RWPE2 (cell line): ENCODE measurements at regions not wholly inside any gene's neighbourhood (a gene's known extent, or its start where the extent isn't known, plus 50 kb on each side); places are given as distances from the start of the nearest gene placed in this dataset.

Source experiments
- ATAC-seq: fragments of 200-7000 bp; cut with Tn5 transposase; 3 replicates; pipeline ENCODE4 v1.9.1; 2021; ENCODE audit warnings: low read depth
- DNase-seq: peaks from one replicate; pipeline ENCODE4 v3.0.0-alpha.2; 2020; ENCODE audit warnings: low spot score
- H3K27ac ChIP-seq: fragments of 450-650 bp; 2 replicates; pipeline ENCODE4 v1.5.1; 2017; ENCODE audit warnings: mild to moderate bottlenecking; ENCODE audit not compliant: poor library complexity, severe bottlenecking
- H3K27me3 ChIP-seq: fragments of 250-450 bp; sonication (Bioruptor Pico); 2 replicates; pipeline ENCODE4 v1.5.1; 2021; ENCODE audit warnings: mild to moderate bottlenecking, moderate library complexity; ENCODE audit not compliant: insufficient read depth, poor library complexity, severe bottlenecking
- H3K36me3 ChIP-seq: fragments of 250-450 bp; sonication (Bioruptor Pico); 2 replicates; pipeline ENCODE4 v1.5.1; 2020; ENCODE audit warnings: low read depth, mild to moderate bottlenecking, moderate library complexity
- H3K4me1 ChIP-seq: fragments of 250-450 bp; sonication (Bioruptor Pico); 2 replicates; pipeline ENCODE4 v1.5.1; 2021; ENCODE audit warnings: mild to moderate bottlenecking, moderate library complexity; ENCODE audit not compliant: insufficient read depth, poor library complexity, severe bottlenecking
- H3K4me3 ChIP-seq: fragments of 250-450 bp; sonication (Bioruptor Pico); 2 replicates; pipeline ENCODE4 v1.5.1; 2021; ENCODE audit warnings: mild to moderate bottlenecking, moderate library complexity; ENCODE audit not compliant: severe bottlenecking
- H3K9me3 ChIP-seq: fragments of 250-450 bp; sonication (Bioruptor Pico); 2 replicates; pipeline ENCODE4 v1.5.1; 2021; ENCODE audit warnings: mild to moderate bottlenecking, moderate library complexity; ENCODE audit not compliant: severe bottlenecking
- TF ChIP-seq, protein P1 (sequence below): fragments of 450-650 bp; IDR thresholded peaks from one replicate; pipeline ENCODE4 v1.5.1; 2017; ENCODE audit warnings: mild to moderate bottlenecking, moderate library complexity; ENCODE audit not compliant: poor library complexity, severe bottlenecking

DNA sequence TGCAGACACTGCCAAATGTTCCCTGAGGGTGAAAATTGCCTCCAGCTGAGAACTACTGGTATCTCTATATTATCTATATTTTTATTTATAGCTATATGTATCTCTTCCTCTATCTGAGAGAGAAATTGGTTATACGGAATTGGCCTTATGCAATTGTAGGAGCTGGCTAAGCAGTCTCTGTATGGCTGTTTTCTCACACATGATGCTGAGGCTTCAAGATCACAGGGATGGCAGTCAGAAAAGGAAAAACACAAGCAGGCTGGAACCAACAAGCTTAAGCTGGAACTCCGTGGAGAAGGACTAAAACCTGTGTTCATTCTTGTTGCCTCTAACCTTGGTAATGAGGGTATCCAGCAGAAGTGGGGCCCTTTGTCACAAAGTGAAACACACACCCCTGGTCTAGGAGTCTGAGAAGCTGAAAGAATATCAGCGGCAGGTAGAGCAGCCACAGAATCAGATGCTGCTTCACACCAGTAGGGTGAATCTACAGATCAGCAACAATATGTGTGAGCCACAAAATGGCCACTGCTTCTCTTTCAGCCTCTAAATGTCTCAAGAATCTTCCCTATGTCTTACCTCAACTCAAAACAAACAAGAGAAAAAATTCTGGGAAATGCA is 166.5 kb upstream of the PPP1R2C start:
- Histone ChIP-seq H3K27me3 (no peaks in the 10 kb centered on the region), H3K27ac (no peak overlapping the region), H3K9me3 (no peaks in the 10 kb centered on the region), H3K36me3 (no peaks in the 10 kb centered on the region), H3K4me1 (peaks cover 11% of the 10 kb centered on the region), H3K4me3 (no peak overlapping the region)
- no peak for ATAC-seq
- TF ChIP-seq, protein P1, sequence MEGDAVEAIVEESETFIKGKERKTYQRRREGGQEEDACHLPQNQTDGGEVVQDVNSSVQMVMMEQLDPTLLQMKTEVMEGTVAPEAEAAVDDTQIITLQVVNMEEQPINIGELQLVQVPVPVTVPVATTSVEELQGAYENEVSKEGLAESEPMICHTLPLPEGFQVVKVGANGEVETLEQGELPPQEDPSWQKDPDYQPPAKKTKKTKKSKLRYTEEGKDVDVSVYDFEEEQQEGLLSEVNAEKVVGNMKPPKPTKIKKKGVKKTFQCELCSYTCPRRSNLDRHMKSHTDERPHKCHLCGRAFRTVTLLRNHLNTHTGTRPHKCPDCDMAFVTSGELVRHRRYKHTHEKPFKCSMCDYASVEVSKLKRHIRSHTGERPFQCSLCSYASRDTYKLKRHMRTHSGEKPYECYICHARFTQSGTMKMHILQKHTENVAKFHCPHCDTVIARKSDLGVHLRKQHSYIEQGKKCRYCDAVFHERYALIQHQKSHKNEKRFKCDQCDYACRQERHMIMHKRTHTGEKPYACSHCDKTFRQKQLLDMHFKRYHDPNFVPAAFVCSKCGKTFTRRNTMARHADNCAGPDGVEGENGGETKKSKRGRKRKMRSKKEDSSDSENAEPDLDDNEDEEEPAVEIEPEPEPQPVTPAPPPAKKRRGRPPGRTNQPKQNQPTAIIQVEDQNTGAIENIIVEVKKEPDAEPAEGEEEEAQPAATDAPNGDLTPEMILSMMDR = no peak
- DNase-seq = no peak

DNA sequence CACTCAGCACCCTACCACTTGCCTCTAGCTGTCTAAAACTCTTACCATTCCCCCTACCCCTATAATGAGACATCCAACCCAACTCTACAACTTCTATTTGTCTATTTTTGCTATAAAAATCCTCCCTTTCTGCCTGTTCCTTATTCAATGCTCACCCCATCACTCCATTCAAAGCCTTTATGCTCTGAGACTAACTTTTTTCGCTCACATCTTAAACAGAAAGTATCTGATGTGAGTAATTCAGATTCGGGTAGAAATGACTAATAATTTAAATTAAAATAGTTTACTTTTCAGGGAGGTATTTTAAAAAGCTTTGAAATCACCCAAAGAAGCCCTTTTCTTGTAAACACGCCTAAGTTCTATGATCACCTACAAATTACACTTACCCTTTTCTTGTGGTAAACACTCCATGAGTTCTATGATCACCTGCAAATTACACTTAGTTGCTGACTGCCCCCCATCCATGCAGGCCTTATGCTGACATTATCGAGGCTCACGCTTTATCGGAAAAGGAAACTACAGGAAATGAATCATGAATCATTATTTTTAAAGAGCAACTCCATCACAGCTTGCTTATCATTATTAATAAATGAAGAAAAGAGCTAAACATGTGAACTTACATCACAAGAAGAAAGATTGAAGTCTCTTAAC is 168.7 kb upstream of the PPP1R2C start:
- no peak for ATAC-seq
- Histone ChIP-seq H3K27ac (no peak overlapping the region), H3K9me3 (no peaks in the 10 kb centered on the region), H3K4me3 (no peak overlapping the region), H3K4me1 (peaks cover 11% of the 10 kb centered on the region), H3K27me3 (no peaks in the 10 kb centered on the region), H3K36me3 (no peaks in the 10 kb centered on the region)
- DNase-seq = no peak
- TF ChIP-seq, protein P1 = no peak

DNA sequence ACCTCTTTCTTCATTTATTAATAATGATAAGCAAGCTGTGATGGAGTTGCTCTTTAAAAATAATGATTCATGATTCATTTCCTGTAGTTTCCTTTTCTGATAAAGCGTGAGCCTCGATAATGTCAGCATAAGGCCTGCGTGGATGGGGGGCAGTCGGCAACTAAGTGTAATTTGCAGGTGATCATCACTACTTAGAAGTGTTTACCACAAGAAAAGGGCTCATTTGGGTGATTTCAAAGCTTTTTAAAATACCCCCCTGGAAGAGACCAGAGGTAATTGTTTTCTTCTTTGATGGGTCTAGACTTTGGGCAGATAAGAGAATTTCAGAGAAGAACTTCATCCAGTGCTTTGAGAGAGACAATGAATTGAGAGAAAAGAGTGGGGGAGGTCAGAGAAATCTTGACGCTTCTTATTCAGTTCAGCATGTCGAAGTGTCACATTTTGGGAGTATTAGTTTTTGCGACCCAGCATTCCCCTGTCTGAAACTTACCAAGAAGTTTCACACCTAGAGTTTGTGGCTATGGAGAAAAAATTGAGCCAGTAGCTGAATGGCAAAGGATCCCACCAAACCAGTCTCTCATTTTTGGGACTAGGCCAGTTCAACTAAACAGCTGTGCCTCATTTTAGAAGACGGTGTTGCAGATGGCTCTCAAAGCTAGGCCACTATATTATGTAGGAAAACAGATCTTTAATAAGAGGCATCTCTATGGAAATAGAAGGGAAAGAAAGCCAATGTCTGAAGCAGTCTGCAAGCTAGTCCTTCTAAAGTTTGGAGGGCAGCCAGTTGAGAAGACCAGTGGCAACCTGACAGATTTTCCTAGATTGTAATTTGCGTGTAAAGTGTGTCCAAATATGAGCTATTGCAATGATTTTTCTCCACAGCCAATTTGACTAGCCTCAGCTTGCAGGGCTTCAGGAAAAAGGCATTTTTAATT is 171.0 kb upstream of the PPP1R2C start:
- Histone ChIP-seq H3K27ac (no peak overlapping the region), H3K36me3 (no peaks in the 10 kb centered on the region), H3K27me3 (no peaks in the 10 kb centered on the region), H3K9me3 (no peaks in the 10 kb centered on the region), H3K4me3 (no peak overlapping the region), H3K4me1 (peaks cover under 1% of the 10 kb centered on the region)
- TF ChIP-seq, protein P1 = no peak
- DNase-seq (no peak), ATAC-seq (no peak)

DNA sequence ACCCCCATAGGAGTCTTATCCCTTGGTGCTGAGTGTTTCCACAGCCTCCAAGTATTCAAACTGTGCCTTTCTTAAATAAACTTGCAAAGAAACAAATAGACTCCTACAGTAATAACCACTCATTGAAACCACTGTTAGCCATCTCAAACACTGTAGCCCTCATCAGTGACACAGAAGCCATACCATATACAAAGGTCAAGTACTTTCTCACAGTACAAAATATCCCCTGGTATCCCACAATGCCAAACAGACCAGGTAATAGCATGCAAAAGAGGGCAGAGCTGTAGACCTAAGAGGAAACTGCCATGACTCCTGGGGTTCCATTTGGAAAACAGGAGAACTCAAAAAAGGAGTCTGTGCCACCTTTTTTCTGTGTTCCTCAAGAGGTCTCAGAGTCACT is 173.8 kb upstream of the PPP1R2C start:
- ATAC-seq (no peak), DNase-seq (no peak)
- H3K36me3 ChIP-seq = no peaks in the 10 kb centered on the region
- H3K27ac ChIP-seq = no peak overlapping the region
- H3K27me3 ChIP-seq = no peaks in the 10 kb centered on the region
- H3K4me1 ChIP-seq = no peaks in the 10 kb centered on the region
- H3K9me3 ChIP-seq = no peaks in the 10 kb centered on the region
- no peak overlapping the region for H3K4me3 ChIP-seq
- TF ChIP-seq, protein P1 = no peak
